Fibroblast of pulmonary artery (primary cell): ENCODE measurements at regions not wholly inside any gene's neighbourhood (a gene's known extent, or its start where the extent isn't known, plus 50 kb on each side); places are given as distances from the start of the nearest gene placed in this dataset.

Experiments used
- DNase-seq: peaks from one replicate; pipeline ENCODE4 v3.0.0-alpha.2; 2010; ENCODE audit warnings: low read depth
- H3K4me3 ChIP-seq: replicated peaks from 2 replicates; pipeline ENCODE4 v1.5.1; 2011; ENCODE audit warnings: low read depth, mild to moderate bottlenecking, control low read depth, low read length, moderate library complexity
- TF ChIP-seq, protein P1 (sequence below): IDR thresholded peaks from 2 replicates; pipeline ENCODE4 v1.5.1; 2011; ENCODE audit warnings: mild to moderate bottlenecking, control low read depth, low read length, inconsistent platforms; ENCODE audit errors: missing control alignments

DNA sequence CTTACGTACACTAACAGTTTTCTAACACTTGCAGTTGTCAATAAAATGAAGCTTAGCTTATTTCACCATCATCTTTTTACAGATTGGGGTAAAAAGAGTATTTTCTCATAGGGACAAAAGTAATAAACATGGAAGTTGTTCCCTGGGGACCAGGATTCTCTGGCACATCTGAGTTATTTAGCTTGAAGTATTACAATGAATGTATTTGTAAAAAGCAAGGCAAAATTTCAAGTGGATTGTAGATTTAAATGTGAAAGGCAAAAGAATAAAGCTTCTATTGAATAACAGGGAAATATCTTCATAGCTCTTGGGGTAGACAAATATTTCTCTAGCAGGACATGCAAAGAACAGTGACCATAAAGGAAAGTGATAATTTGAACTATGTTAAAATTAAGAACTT lies 260.0 kb upstream of the ECI2 start:
- TF ChIP-seq, protein P1, sequence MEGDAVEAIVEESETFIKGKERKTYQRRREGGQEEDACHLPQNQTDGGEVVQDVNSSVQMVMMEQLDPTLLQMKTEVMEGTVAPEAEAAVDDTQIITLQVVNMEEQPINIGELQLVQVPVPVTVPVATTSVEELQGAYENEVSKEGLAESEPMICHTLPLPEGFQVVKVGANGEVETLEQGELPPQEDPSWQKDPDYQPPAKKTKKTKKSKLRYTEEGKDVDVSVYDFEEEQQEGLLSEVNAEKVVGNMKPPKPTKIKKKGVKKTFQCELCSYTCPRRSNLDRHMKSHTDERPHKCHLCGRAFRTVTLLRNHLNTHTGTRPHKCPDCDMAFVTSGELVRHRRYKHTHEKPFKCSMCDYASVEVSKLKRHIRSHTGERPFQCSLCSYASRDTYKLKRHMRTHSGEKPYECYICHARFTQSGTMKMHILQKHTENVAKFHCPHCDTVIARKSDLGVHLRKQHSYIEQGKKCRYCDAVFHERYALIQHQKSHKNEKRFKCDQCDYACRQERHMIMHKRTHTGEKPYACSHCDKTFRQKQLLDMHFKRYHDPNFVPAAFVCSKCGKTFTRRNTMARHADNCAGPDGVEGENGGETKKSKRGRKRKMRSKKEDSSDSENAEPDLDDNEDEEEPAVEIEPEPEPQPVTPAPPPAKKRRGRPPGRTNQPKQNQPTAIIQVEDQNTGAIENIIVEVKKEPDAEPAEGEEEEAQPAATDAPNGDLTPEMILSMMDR, result no peak
- no peak overlapping the region for H3K4me3 ChIP-seq
- DNase-seq, result no peak

DNA sequence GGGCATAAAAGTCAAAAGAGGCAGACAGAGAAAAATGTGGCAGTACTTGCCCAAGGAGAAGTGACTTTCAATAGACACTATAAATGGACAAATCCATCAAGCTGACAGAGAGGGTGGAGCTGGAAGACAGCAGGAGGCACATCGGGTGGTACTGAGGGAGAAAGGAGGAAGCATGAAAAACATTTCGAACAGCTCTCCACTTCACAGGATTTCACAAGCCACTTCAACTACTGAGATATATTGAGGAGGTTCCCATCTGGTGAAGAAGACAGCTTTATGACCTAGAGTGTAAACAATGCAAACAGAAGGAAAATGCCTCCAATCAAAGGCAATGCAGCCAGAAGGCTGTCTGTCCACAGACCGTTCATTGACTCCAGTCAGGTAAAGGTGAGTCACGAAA lies 259.4 kb upstream of the ECI2 start:
- DNase-seq, result no peak
- no peak overlapping the region for H3K4me3 ChIP-seq
- TF ChIP-seq, protein P1, result no peak

- H3K4me3 ChIP-seq, result no peak overlapping the region
- TF ChIP-seq, protein P1, result no peak
- DNase-seq, result no peak
These were observed 253.3 kb upstream of the ECI2 start for GRCh38 chr6:4388675-4389074.

DNA sequence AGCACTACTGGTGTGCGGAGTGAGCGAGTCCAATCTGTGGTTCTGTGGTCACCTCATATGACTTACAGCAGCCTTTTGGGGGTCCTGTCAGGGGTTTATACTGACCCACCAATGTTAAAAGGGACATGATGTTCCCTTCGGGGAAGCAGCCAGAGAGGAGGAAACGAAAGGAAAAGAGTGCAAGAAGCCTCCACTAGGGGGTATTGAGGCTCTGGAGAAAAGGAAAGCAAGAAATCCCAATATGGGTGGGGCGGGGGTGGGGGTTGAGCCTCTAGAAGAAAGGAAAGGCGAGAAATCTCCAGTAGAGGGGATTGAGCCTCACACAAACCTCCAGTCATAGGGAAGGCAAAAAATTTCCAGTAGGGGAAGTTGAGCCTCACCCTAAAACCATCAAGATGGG lies 249.3 kb upstream of the ECI2 start:
- TF ChIP-seq, protein P1, result no peak
- DNase-seq, result no peak
- no peak overlapping the region for H3K4me3 ChIP-seq

DNA sequence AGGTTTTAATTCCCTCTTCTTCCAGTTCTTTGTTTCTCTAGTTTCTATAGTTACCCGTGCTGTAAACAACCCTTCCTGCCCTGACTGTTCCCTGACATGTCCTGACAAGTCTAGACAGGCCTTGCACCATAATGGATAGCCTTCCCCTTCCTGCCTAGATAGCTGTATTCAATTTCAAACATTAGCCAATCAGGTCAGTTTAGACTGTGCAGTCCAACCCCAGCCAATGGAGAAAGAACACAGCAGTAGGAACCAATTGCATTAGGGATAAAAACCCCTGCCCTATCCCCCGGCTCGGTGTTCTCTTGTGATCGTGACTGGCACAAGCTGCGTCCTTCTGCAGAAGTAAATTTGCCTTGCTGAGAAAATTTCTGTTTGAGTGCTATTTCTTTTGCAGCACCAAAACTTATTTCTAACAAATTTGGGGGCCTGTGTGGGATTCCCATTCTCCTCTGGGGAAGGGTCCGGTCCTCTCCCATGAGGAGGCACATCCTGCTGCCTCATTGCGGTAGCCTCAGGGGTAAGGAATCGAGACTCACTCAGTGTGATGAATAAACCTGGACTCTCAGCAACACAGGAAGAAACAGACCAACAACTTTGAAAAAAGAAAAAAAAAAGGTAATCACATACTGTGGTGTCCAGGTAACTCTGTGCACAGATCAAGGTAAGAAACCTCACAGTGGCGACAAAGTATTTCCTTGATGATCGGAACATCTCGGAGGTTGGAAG lies 248.7 kb upstream of the ECI2 start:
- TF ChIP-seq, protein P1, result no peak
- DNase-seq, result no peak
- H3K4me3 ChIP-seq, result no peak overlapping the region

GRCh38 chr6:4382362-4382853 lies 247.0 kb upstream of the ECI2 start:
- TF ChIP-seq, protein P1, result no peak
- no peak overlapping the region for H3K4me3 ChIP-seq
- no peak for DNase-seq

- TF ChIP-seq, protein P1, result no peak
- DNase-seq, result peak; percentile 96
These were observed 246.0 kb upstream of the ECI2 start for GRCh38 chr6:4381381-4381780.

More at GRCh38 chr6:4381381-4381780, 246.0 kb upstream of the ECI2 start:
- peak overlapping the region; percentile 27 for H3K4me3 ChIP-seq
